Gastroesophageal sphincter (tissue), 4 donors: ENCODE measurements at regions not wholly inside any gene's neighbourhood (a gene's known extent, or its start where the extent isn't known, plus 50 kb on each side); places are given as distances from the start of the nearest gene placed in this dataset.
A peak's percentile ranks its signal among the peaks of the same experiment; 100 is the strongest.

Experiments used
- ATAC-seq: fragments of 150-250 bp; one replicate; pipeline ENCODE4 v1.9.1; 2016; ENCODE audit warnings: mild to moderate bottlenecking, moderate library complexity
- H3K27ac ChIP-seq, 4 donors: fragments of 200-600 bp; sonication (generic) in 3 of 4; 1 replicate in 3 of 4; 2 replicates in 1 of 4; pipeline ENCODE4 v1.5.1; 2016 to 2019
- H3K27me3 ChIP-seq: fragments of 200-600 bp; sonication (generic); one replicate; pipeline ENCODE4 v1.5.1; 2019
- H3K36me3 ChIP-seq, 2 donors: fragments of 200-600 bp; sonication (generic); one replicate each; pipeline ENCODE4 v1.5.1; 2019; ENCODE audit warnings: control low read depth in 1 of 2
- H3K4me1 ChIP-seq, 3 donors: fragments of 200-600 bp; sonication (generic); 1 replicate in 2 of 3; 2 replicates in 1 of 3; pipeline ENCODE4 v1.5.1; 2016 to 2019; ENCODE audit warnings: control low read depth in 2 of 3
- H3K4me3 ChIP-seq, 2 donors: fragments of 200-600 bp; sonication (generic); one replicate each; pipeline ENCODE4 v1.5.1; 2019; ENCODE audit warnings: mild to moderate bottlenecking in 1 of 2, moderate library complexity in 1 of 2
- H3K9me3 ChIP-seq, 3 donors: fragments of 200-600 bp; sonication (generic); one replicate each; pipeline ENCODE4 v1.5.1; 2017 to 2019; ENCODE audit warnings: control low read depth in 2 of 3
- EP300 ChIP-seq: sonication (generic); formaldehyde crosslinking; IDR thresholded peaks from one replicate; pipeline ENCODE4 v1.6.1; 2017; ENCODE audit warnings: antibody characterized with exemption, mild to moderate bottlenecking
- POLR2A ChIP-seq, 2 donors: fragments of 450-650 bp; IDR thresholded peaks; one replicate each; pipeline ENCODE4 v1.6.1; 2017; ENCODE audit warnings: antibody characterized with exemption in 2 of 2, mild to moderate bottlenecking in 2 of 2, moderate library complexity in 1 of 2
- POLR2AphosphoS5 ChIP-seq: sonication (generic); formaldehyde crosslinking; IDR thresholded peaks from one replicate; pipeline ENCODE4 v1.6.1; 2017; ENCODE audit warnings: antibody characterized with exemption
- WGBS, 2 donors: methylation state at CpG; one replicate each; pipeline ENCODE4 v1.1.5; 2018; ENCODE audit warnings: low coverage in 1 of 2; 5-methylcytosine and 5-hydroxymethylcytosine counted together
- TF ChIP-seq, protein P1 (sequence below), 4 experiments: fragments of 200-600 bp in 2 of 4; fragments of 450-650 bp in 2 of 4; sonication (generic) in 1 of 4; IDR thresholded peaks; one replicate each; pipeline ENCODE4 v1.5.1; 2017 to 2019; ENCODE audit warnings: antibody characterized with exemption in 4 of 4, mild to moderate bottlenecking in 2 of 4, moderate library complexity in 2 of 4

DNA sequence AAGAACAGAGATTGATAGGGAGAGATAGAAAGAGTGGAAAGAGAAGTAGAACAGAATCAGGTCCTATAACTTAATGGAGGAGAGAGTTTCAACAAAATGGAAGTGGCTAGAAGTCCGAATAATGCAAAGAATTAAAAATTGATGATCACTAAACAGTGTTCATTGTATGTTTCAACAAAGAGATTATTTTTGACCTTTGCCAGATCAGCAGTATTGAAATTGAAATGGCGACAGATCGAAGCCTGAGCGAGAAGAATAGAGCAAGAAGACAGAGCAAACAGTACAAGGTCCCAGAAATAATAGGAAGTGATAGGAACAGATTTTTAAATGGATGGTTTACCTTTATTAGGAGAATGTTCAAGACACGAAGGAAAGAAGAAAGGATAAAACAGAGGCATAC lies 1012.8 kb upstream of the FBXO33 start:
- TF ChIP-seq EP300 (no peak), POLR2A (IDR thresholded peaks at IDR 0.05) (no peak), POLR2AphosphoS5 (no peak)
- TF ChIP-seq, protein P1, sequence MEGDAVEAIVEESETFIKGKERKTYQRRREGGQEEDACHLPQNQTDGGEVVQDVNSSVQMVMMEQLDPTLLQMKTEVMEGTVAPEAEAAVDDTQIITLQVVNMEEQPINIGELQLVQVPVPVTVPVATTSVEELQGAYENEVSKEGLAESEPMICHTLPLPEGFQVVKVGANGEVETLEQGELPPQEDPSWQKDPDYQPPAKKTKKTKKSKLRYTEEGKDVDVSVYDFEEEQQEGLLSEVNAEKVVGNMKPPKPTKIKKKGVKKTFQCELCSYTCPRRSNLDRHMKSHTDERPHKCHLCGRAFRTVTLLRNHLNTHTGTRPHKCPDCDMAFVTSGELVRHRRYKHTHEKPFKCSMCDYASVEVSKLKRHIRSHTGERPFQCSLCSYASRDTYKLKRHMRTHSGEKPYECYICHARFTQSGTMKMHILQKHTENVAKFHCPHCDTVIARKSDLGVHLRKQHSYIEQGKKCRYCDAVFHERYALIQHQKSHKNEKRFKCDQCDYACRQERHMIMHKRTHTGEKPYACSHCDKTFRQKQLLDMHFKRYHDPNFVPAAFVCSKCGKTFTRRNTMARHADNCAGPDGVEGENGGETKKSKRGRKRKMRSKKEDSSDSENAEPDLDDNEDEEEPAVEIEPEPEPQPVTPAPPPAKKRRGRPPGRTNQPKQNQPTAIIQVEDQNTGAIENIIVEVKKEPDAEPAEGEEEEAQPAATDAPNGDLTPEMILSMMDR (IDR thresholded peaks at IDR 0.05) = no peak
- Histone ChIP-seq H3K4me1 (no peaks in the 10 kb centered on the region), H3K27ac (no peak overlapping the region), H3K9me3 (no peaks in the 10 kb centered on the region), H3K4me3 (no peak overlapping the region), H3K36me3 (no peaks in the 10 kb centered on the region), H3K27me3 (no peaks in the 10 kb centered on the region)
- 75 to 88% methylated on average over 5 of the region's 5 CpGs for WGBS, 2 donors
- no peak for ATAC-seq

DNA sequence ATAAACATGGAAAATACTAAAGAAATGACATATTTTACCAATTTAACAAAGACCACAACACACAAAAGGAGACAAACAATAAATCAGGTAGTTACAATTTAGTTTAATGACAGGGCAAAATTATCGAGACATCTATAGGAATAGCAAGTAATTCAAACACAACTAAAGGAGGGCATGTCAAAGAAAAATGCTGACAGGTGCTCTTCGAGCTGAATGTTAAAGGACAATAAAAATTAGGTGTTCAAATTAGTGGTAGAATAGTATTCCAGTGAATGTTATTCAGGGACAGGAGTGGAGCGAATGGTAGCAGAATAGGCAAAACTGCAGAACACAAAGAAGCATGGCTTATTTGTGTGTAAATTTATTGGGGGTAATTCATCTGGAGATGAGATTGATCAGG lies 1004.3 kb upstream of the FBXO33 start:
- Histone ChIP-seq H3K9me3 (no peaks in the 10 kb centered on the region), H3K27me3 (no peaks in the 10 kb centered on the region), H3K36me3 (no peaks in the 10 kb centered on the region), H3K4me1 (no peaks in the 10 kb centered on the region), H3K27ac (no peak overlapping the region), H3K4me3 (no peak overlapping the region)
- 78 to 87% methylated on average over 3 of the region's 3 CpGs for WGBS, 2 donors
- TF ChIP-seq EP300 (no peak), POLR2AphosphoS5 (no peak), POLR2A (IDR thresholded peaks at IDR 0.05) (no peak)
- TF ChIP-seq, protein P1 (IDR thresholded peaks at IDR 0.05) = no peak
- ATAC-seq = no peak

DNA sequence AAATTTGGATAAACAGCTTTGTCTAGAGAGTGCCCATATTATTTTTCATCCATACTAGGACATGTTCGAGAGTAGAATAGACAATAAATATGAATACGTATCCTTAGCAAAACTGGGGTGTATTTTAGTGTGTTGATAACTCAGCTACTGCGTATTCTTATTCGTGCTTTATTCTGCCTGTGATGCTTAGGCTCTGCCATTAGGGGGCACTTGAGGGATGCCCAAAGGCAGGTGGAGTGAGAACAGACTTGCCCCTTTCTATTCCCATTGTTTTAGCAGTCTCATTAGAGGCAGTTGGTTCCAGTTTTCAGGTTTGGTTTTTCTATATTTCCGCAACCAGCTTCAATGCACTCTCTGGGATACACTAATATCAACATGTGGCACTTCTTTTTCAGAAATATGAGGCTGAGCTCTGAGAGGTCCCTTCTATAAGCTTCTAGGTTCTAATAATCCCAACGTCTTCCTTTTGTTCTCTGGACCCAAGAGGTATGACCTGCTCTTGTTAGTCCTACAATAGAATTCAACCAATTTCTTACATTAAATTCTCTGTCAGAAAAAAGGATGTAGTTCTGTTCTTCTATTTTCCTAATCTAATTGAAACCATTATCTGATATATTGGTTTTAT lies 985.7 kb upstream of the FBXO33 start:
- ATAC-seq = no peak
- H3K27ac ChIP-seq = no peak overlapping the region
- 41 to 51% methylated on average over 6 of the region's 6 CpGs for WGBS, 2 donors
- H3K36me3 ChIP-seq = no peaks in the 10 kb centered on the region
- no peaks in the 10 kb centered on the region for H3K9me3 ChIP-seq
- no peaks in the 10 kb centered on the region for H3K4me1 ChIP-seq
- no peak overlapping the region for H3K4me3 ChIP-seq
- TF ChIP-seq, protein P1 (IDR thresholded peaks at IDR 0.05) = peak in 1 of 4 experiments; percentile 34
- TF ChIP-seq POLR2A (IDR thresholded peaks at IDR 0.05) = no peak
- H3K27me3 ChIP-seq = no peaks in the 10 kb centered on the region

DNA sequence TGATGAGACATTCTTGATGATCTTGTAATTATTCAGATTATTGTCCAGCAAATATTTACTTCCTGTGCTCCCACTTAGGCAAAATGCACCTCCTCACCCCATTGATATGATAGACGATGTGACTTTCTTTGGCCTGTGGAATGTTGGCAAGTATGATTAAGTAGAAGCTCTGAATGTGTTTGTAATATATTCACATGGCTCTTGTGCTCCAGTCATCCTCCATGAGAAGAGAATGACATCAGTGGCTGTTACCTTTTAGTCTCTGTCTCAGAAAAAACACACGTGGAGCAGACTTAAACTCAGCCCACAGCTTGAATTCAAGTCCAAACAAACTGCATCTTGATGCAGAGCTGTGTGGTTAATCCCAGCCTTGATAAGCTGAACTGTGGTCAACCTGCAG lies 984.3 kb upstream of the FBXO33 start:
- Histone ChIP-seq H3K27ac (no peak overlapping the region), H3K9me3 (no peaks in the 10 kb centered on the region), H3K4me1 (no peaks in the 10 kb centered on the region), H3K27me3 (no peaks in the 10 kb centered on the region), H3K36me3 (no peaks in the 10 kb centered on the region), H3K4me3 (no peak overlapping the region)
- TF ChIP-seq EP300 (no peak), POLR2A (IDR thresholded peaks at IDR 0.05) (no peak), POLR2AphosphoS5 (no peak)
- TF ChIP-seq, protein P1 (IDR thresholded peaks at IDR 0.05) = no peak
- no peak for ATAC-seq
- 19 to 48% methylated on average over 2 of the region's 2 CpGs for WGBS, 2 donors

DNA sequence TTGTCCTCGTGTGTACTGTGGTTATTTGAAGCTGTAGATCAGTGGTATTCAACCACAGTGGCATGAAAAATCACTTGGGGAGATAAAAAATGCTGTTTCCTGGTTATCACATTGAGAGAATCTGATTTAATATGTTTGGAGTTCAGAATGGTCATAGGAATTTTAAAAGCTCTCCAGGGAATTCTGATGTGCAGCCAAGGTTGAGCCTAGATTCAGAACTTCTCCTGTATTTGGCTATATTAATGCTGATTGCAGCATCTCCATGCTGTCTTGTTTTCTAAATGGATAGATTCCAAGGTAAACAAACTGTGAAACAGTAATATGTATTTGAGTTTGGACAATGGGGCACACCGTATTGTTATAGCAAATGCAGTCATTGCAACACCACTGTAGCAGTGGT lies 982.2 kb upstream of the FBXO33 start:
- WGBS, 2 donors = 43 to 55% methylated on average over 2 of the region's 2 CpGs

More for the DNA sequence above, 982.2 kb upstream of the FBXO33 start:
- H3K27me3 ChIP-seq = no peaks in the 10 kb centered on the region
- H3K27ac ChIP-seq = no peak overlapping the region
- no peaks in the 10 kb centered on the region for H3K4me1 ChIP-seq
- H3K9me3 ChIP-seq = no peaks in the 10 kb centered on the region
- no peak overlapping the region for H3K4me3 ChIP-seq
- ATAC-seq = no peak
- TF ChIP-seq, protein P1 (IDR thresholded peaks at IDR 0.05) = no peak
- no peak for TF ChIP-seq POLR2AphosphoS5
- no peak for TF ChIP-seq EP300
- TF ChIP-seq POLR2A (IDR thresholded peaks at IDR 0.05) = no peak
- H3K36me3 ChIP-seq = no peaks in the 10 kb centered on the region
